Upper lobe of right lung (tissue), 1 donor: ENCODE measurements at regions not wholly inside any gene's neighbourhood (a gene's known extent, or its start where the extent isn't known, plus 50 kb on each side); places are given as distances from the start of the nearest gene placed in this dataset.

ENCODE experiments used
- ATAC-seq: fragments of 200-7000 bp; cut with Tn5 transposase; one replicate; pipeline ENCODE4 v1.9.1; 2020; ENCODE audit warnings: mild to moderate bottlenecking, moderate library complexity
- DNase-seq: peaks from one replicate; pipeline ENCODE4 v3.0.0-alpha.2; 2020
- H3K27ac ChIP-seq: fragments of 200-600 bp; one replicate; pipeline ENCODE4 v1.8.0; 2022
- H3K27me3 ChIP-seq: fragments of 200-600 bp; one replicate; pipeline ENCODE4 v1.8.0; 2022; ENCODE audit warnings: mild to moderate bottlenecking
- H3K36me3 ChIP-seq: fragments of 200-600 bp; one replicate; pipeline ENCODE4 v1.8.0; 2022
- H3K4me1 ChIP-seq: fragments of 200-600 bp; one replicate; pipeline ENCODE4 v1.8.0; 2022
- H3K4me3 ChIP-seq: fragments of 200-600 bp; one replicate; pipeline ENCODE4 v1.8.0; 2022; ENCODE audit warnings: mild to moderate bottlenecking
- H3K9me3 ChIP-seq: fragments of 200-600 bp; one replicate; pipeline ENCODE4 v1.8.0; 2022
- intact Hi-C: fragments of 100-400 bp; cut with DNase I; formaldehyde crosslinking; loops from one replicate; pipeline ENCODE4 v1.11.0; 2022
- TF ChIP-seq, protein P1 (sequence below): fragments of 200-600 bp; IDR thresholded peaks from one replicate; pipeline ENCODE4 v1.8.0; 2022; ENCODE audit warnings: antibody characterized with exemption
- donor health status: DM: no; HTN: yes; CAD: no; lungs with severe emphysema.

DNA sequence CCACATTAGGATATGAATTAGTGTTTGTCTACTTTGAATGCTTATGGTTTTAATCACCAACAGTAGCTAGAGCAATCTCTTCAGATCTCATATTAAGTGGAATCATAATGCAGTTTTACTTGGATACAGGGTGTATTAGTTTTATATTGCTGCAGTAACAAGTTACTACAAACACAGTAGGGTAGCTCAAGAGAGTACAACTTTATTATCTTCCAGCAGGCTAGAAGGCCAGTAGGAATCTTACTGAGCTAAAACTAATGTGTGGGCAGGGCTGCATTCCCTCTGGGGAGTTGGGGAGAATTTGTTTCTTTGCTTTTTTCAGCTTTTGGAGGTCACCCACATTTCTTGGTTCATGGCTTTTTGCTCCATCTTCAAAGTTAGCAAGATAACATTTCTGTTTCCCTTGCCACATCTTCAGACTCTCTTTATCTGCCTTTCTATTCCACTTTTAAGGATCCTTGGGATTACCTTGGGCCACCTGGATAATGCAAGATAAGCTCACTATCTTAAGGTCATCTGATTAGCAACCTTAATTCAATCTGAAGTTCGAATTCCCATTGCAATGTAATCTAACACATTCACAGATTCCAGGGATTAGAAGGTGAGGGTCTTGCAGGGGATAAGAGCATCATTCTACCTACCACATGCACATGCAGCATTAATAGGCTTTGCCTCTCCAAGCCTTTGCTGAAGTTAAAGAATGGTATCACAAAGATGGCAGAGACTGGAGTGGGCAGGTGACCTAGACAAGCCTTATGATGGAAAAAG, 134.1 kb upstream of the SLC10A2 start:
- no peaks in the 10 kb centered on the region for H3K4me1 ChIP-seq
- TF ChIP-seq, protein P1, sequence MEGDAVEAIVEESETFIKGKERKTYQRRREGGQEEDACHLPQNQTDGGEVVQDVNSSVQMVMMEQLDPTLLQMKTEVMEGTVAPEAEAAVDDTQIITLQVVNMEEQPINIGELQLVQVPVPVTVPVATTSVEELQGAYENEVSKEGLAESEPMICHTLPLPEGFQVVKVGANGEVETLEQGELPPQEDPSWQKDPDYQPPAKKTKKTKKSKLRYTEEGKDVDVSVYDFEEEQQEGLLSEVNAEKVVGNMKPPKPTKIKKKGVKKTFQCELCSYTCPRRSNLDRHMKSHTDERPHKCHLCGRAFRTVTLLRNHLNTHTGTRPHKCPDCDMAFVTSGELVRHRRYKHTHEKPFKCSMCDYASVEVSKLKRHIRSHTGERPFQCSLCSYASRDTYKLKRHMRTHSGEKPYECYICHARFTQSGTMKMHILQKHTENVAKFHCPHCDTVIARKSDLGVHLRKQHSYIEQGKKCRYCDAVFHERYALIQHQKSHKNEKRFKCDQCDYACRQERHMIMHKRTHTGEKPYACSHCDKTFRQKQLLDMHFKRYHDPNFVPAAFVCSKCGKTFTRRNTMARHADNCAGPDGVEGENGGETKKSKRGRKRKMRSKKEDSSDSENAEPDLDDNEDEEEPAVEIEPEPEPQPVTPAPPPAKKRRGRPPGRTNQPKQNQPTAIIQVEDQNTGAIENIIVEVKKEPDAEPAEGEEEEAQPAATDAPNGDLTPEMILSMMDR = no peak
- H3K36me3 ChIP-seq = no peaks in the 10 kb centered on the region
- intact Hi-C loops = no loop called here
- no peak overlapping the region for H3K4me3 ChIP-seq
- no peaks in the 10 kb centered on the region for H3K27me3 ChIP-seq
- DNase-seq = no peak
- no peak overlapping the region for H3K27ac ChIP-seq
- ATAC-seq = no peak
- no peaks in the 10 kb centered on the region for H3K9me3 ChIP-seq

- H3K36me3 ChIP-seq = no peaks in the 10 kb centered on the region
- intact Hi-C loops = no loop called here
- H3K4me3 ChIP-seq = no peak overlapping the region
- H3K27ac ChIP-seq = no peak overlapping the region
- no peak for DNase-seq
- H3K27me3 ChIP-seq = no peaks in the 10 kb centered on the region
- no peaks in the 10 kb centered on the region for H3K4me1 ChIP-seq
- no peaks in the 10 kb centered on the region for H3K9me3 ChIP-seq
- no peak for ATAC-seq
- TF ChIP-seq, protein P1 = no peak
Measured at GRCh38 chr13:103199380-103200088, 133.3 kb upstream of the SLC10A2 start.

GRCh38 chr13:103196356-103196755, 130.1 kb upstream of the SLC10A2 start:
- intact Hi-C loops = no loop called here

DNA sequence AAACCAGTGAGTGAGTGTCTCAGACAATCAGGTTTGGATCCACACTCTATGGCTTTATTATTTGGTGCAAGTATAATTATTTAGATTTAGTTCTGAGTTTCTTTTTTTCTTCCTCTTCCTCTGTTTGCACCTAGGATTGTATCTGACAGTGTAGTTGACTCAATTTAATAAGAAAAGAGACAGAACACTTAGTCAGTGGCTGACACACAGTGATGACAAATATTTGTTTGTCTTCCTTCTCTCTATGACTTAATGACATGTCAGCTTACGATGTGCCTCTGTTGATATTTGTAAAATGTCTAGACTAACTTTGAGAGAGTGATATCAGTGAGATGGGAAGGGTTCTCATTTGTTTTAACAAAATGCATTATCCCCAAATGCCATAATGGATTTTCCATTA, 129.5 kb upstream of the SLC10A2 start:
- H3K36me3 ChIP-seq = no peaks in the 10 kb centered on the region
- ATAC-seq = no peak

More at GRCh38 chr13:103196356-103196755, 130.1 kb upstream of the SLC10A2 start:
- DNase-seq (no peak), ATAC-seq (no peak)
- TF ChIP-seq, protein P1 = no peak
- Histone ChIP-seq H3K27ac (no peak overlapping the region), H3K27me3 (no peaks in the 10 kb centered on the region), H3K36me3 (no peaks in the 10 kb centered on the region), H3K9me3 (no peaks in the 10 kb centered on the region), H3K4me1 (no peaks in the 10 kb centered on the region), H3K4me3 (no peak overlapping the region)

DNA sequence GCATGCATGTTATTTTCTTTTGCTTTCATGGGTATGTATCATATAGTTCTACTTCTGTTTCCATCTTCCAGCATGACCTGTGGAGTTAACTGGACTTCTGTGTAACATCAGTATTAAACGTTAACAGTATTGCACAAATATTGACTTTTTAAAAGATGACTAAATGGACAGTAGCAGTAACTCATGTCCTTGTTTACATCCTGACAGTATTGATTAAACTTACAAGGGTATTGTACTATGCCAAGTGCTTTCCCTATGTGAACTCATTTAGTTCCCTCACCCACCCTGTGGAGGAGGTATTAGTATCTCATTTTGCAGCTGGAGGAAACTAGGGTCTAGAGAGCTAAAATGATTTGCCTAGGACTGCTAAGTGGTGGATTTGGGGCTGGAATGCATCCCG, 128.7 kb upstream of the SLC10A2 start:
- no peaks in the 10 kb centered on the region for H3K9me3 ChIP-seq
- TF ChIP-seq, protein P1 = no peak
- H3K27ac ChIP-seq = no peak overlapping the region
- DNase-seq (no peak), ATAC-seq (no peak)
- H3K4me1 ChIP-seq = no peaks in the 10 kb centered on the region
- intact Hi-C loops = no loop called here
- no peak overlapping the region for H3K4me3 ChIP-seq
- H3K36me3 ChIP-seq = no peaks in the 10 kb centered on the region
- H3K27me3 ChIP-seq = no peaks in the 10 kb centered on the region

More for the DNA sequence above, 129.5 kb upstream of the SLC10A2 start:
- H3K27ac ChIP-seq = no peak overlapping the region
- H3K4me3 ChIP-seq = no peak overlapping the region
- H3K4me1 ChIP-seq = no peaks in the 10 kb centered on the region
- no peaks in the 10 kb centered on the region for H3K9me3 ChIP-seq
- no peak for DNase-seq
- no peaks in the 10 kb centered on the region for H3K27me3 ChIP-seq
- TF ChIP-seq, protein P1 = no peak
- intact Hi-C loops = no loop called here
